ENCODE measurements at regions not wholly inside any gene's neighbourhood (a gene's known extent, or its start where the extent isn't known, plus 50 kb on each side); places are given as distances from the start of the nearest gene placed in this dataset.
"Not testable (repeated sequence)": the region's sequence is repeated elsewhere in the genome, so short reads cannot be mapped to it uniquely, and the experiment has no call there.

DNA sequence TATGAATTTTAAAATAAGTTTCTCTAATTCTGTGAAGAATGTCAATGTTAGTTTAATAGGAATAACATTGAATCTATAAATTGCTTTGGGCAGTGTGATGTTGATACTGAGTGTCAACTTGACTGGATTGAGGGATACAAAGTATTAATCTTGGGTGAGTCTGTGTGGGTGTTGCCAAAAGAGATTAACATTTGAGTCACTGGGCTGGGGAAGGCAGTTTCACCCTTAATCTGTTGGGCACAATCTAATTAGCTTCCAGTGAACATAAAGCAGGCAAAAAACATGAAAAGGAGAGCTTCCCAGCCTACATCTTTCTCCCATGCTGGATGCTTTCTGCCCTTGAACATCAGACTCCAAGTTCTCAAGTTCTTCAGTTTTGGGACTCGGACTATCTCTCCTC is 832.0 kb upstream of the ARRDC3 start:
- Histone ChIP-seq H3K4me3 (replicated peaks in 1 of 3) (no peak overlapping the region), H3K27ac (no peak overlapping the region), H3K27me3 (no peaks in the 10 kb centered on the region), H3K4me1 (no peaks in the 10 kb centered on the region), H3K9me3 (no peaks in the 10 kb centered on the region), H3K36me3 (no peaks in the 10 kb centered on the region)
- no peak for DNase-seq
- WGBS, 2 donors = 100% methylated on average over 1 of the region's 1 CpG
- TF ChIP-seq CTCF (IDR thresholded peaks at IDR 0.05) = no peak
- TF ChIP-seq POLR2A (IDR thresholded peaks at IDR 0.05) = no peak
- intact Hi-C loops (cut with DNase I) = no loop called here

- Histone ChIP-seq H3K4me3 (replicated peaks in 1 of 3) (no peak overlapping the region), H3K4me1 (no peaks in the 10 kb centered on the region), H3K27me3 (no peaks in the 10 kb centered on the region), H3K9me3 (no peaks in the 10 kb centered on the region), H3K36me3 (no peaks in the 10 kb centered on the region), H3K27ac (no peak overlapping the region)
- DNase-seq = no peak
- whole genome bisulfite sequencing, 2 donors = 90 to 92% methylated on average over 3 of the region's 3 CpGs
- no peak for TF ChIP-seq CTCF (IDR thresholded peaks at IDR 0.05)
- TF ChIP-seq POLR2A (IDR thresholded peaks at IDR 0.05) = no peak
- intact Hi-C loops (cut with DNase I) = no loop called here
These were observed 825.1 kb upstream of the ARRDC3 start for GRCh38 chr5:92208265-92208664.

DNA sequence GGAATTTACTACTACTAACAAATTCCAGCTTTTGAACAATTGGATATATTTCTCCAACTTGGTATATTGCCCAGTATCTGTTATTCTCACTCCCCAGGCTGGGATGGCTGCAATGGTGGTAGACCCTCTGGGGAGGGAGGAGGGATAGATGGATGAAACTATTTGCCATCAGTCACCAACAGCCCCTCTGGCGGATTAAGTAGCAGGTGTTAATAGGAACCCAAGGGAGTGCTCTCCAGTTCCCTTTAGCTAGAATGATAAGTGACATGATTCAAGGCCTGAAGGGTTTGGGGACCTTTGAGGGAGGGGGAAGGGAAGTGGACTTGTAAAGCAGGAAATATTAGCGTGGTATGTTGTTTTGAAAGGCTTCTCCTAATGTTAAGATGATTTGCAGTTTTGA is 824.0 kb upstream of the ARRDC3 start:
- Histone ChIP-seq H3K27me3 (no peaks in the 10 kb centered on the region), H3K36me3 (no peaks in the 10 kb centered on the region), H3K27ac (no peak overlapping the region), H3K4me3 (replicated peaks in 1 of 3) (no peak overlapping the region), H3K4me1 (no peaks in the 10 kb centered on the region), H3K9me3 (no peaks in the 10 kb centered on the region)
- no peak for DNase-seq
- intact Hi-C loops (cut with DNase I) = no loop called here
- no peak for TF ChIP-seq POLR2A (IDR thresholded peaks at IDR 0.05)
- TF ChIP-seq CTCF (IDR thresholded peaks at IDR 0.05) = no peak
- WGBS, 2 donors = 24 to 31% methylated on average over 2 of the region's 2 CpGs

DNA sequence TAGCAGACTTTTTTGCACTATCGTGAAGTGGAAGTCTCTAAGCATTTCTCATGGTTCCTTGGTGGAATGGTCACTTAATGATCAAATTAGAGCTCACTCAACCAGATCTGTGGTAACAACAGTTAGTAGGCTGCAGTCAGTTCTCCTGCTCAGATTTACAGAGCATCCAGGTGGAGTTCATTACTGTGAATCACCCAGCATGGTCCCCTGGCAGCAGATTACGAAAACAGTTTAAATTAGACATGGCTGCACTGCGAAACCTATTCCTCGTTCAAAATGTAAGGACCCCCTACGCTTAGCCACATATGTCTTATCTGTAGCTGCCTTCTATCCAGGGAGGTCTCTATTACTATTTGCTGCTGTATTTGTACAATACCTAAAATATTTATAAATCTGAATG is 823.6 kb upstream of the ARRDC3 start:
- no peak for DNase-seq
- Histone ChIP-seq H3K4me3 (replicated peaks in 1 of 3) (no peak overlapping the region), H3K27ac (no peak overlapping the region), H3K27me3 (no peaks in the 10 kb centered on the region), H3K4me1 (no peaks in the 10 kb centered on the region), H3K9me3 (no peaks in the 10 kb centered on the region), H3K36me3 (no peaks in the 10 kb centered on the region)
- intact Hi-C loops (cut with DNase I) = no loop called here
- TF ChIP-seq CTCF (IDR thresholded peaks at IDR 0.05) (no peak), POLR2A (IDR thresholded peaks at IDR 0.05) (no peak)
- 53 to 55% methylated on average over 5 of the region's 5 CpGs for WGBS, 2 donors

- DNase-seq; H3K4me3 ChIP-seq (replicated peaks in 1 of 3); H3K27ac ChIP-seq; H3K4me1 ChIP-seq; H3K9me3 ChIP-seq; intact Hi-C loops (cut with DNase I); H3K36me3 ChIP-seq; H3K27me3 ChIP-seq: not testable (repeated sequence)
- WGBS, 2 donors = 88 to 94% methylated on average over 25 of the region's 27 CpGs
These were observed 815.9 kb upstream of the ARRDC3 start for GRCh38 chr5:92199035-92199434.

DNA sequence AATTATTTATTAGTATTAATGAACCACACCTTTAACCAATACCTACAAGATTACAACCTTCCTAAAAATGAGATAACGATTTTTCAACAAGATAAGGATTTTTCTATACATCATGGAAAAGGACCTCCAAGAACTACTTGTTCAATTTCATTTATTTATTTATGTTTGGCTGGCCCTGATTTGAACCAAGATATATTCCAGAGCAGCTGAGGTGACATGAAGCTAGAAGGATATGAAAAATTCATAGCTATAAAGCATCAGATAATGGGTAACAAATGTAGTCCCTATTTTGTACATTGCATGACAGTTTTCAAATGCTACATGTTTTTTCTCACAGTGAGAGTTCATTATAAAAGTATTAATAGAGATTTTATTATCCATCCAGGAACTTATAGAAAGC is 798.5 kb upstream of the ARRDC3 start:
- WGBS, 2 donors = 80 to 87% methylated on average over 1 of the region's 1 CpG
- Histone ChIP-seq H3K4me3 (replicated peaks in 1 of 3) (no peak overlapping the region), H3K27ac (no peak overlapping the region), H3K27me3 (no peaks in the 10 kb centered on the region), H3K4me1 (no peaks in the 10 kb centered on the region), H3K9me3 (no peaks in the 10 kb centered on the region), H3K36me3 (no peaks in the 10 kb centered on the region)
- intact Hi-C loops (cut with DNase I) = no loop called here
- TF ChIP-seq CTCF (IDR thresholded peaks at IDR 0.05) (no peak), POLR2A (IDR thresholded peaks at IDR 0.05) (no peak)
- DNase-seq = no peak

Measured in thyroid gland (tissue), 4 donors.